Astrocyte (in vitro differentiated cells and primary cell): ENCODE measurements at regions not wholly inside any gene's neighbourhood (a gene's known extent, or its start where the extent isn't known, plus 50 kb on each side); places are given as distances from the start of the nearest gene placed in this dataset.
A peak's percentile ranks its signal among the peaks of the same experiment; 100 is the strongest.

ENCODE experiments used
- DNase-seq: peaks from one replicate; pipeline ENCODE4 v3.0.0-alpha.2; 2010; ENCODE audit warnings: low read depth
- FAIRE-seq: peaks from 2 replicates; lab custom pipeline; 2011; peaks lifted over from hg19 to GRCh38; lab: Jason Lieb, UNC
- H2AFZ ChIP-seq: 2 replicates; pipeline ENCODE4 v1.6.0; 2012; ENCODE audit warnings: low read depth, low read length, inconsistent platforms
- H3K27ac ChIP-seq: 2 replicates; pipeline ENCODE4 v1.5.1; 2011; ENCODE audit warnings: low read depth, low read length, inconsistent platforms
- H3K27me3 ChIP-seq: 2 replicates; pipeline ENCODE4 v1.6.0; 2011; ENCODE audit warnings: low read length, inconsistent platforms; ENCODE audit not compliant: insufficient read depth
- H3K36me3 ChIP-seq: 2 replicates; pipeline ENCODE4 v1.5.1; 2011; ENCODE audit warnings: low read length, inconsistent platforms; ENCODE audit not compliant: insufficient read depth
- H3K4me1 ChIP-seq: 2 replicates; pipeline ENCODE4 v1.5.1; 2011; ENCODE audit warnings: low read length, inconsistent platforms; ENCODE audit not compliant: insufficient read depth
- H3K4me2 ChIP-seq: 2 replicates; pipeline ENCODE4 v1.6.0; 2012; ENCODE audit warnings: low read length, inconsistent platforms
- H3K4me3 ChIP-seq: 2 replicates; pipeline ENCODE4 v1.5.1; 2011; ENCODE audit warnings: low read depth, mild to moderate bottlenecking, low read length, inconsistent platforms; ENCODE audit not compliant: insufficient read depth
- H3K79me2 ChIP-seq: 2 replicates; pipeline ENCODE4 v1.6.0; 2012; ENCODE audit warnings: mild to moderate bottlenecking, low read length, inconsistent platforms; ENCODE audit not compliant: insufficient read depth
- H3K9ac ChIP-seq: 2 replicates; pipeline ENCODE4 v1.6.0; 2012; ENCODE audit warnings: mild to moderate bottlenecking, low read length, inconsistent platforms
- H3K9me3 ChIP-seq: 2 replicates; pipeline ENCODE4 v1.5.1; 2012; ENCODE audit warnings: low read depth, mild to moderate bottlenecking, low read length, inconsistent platforms; ENCODE audit not compliant: insufficient read depth
- H4K20me1 ChIP-seq: 2 replicates; pipeline ENCODE4 v1.6.0; 2012; ENCODE audit warnings: low read length, inconsistent platforms; ENCODE audit not compliant: insufficient read depth
- H3K27ac Mint-ChIP-seq: one replicate; pipeline ENCODE4 v1.8.0; 2021; ENCODE audit warnings: mild to moderate bottlenecking, mixed read lengths; ENCODE audit not compliant: unreplicated experiment
- H3K27me3 Mint-ChIP-seq: one replicate; pipeline ENCODE4 v1.8.0; 2021; ENCODE audit warnings: low read depth, mixed read lengths; ENCODE audit not compliant: unreplicated experiment
- H3K36me3 Mint-ChIP-seq: one replicate; pipeline ENCODE4 v1.8.0; 2021; ENCODE audit warnings: low read depth, mixed read lengths; ENCODE audit not compliant: unreplicated experiment
- H3K4me1 Mint-ChIP-seq: one replicate; pipeline ENCODE4 v1.8.0; 2021; ENCODE audit warnings: low read depth, mixed read lengths; ENCODE audit not compliant: unreplicated experiment
- H3K4me3 Mint-ChIP-seq: one replicate; pipeline ENCODE4 v1.8.0; 2021; ENCODE audit warnings: mild to moderate bottlenecking, moderate library complexity, mixed read lengths; ENCODE audit not compliant: unreplicated experiment
- H3K9me3 Mint-ChIP-seq: one replicate; pipeline ENCODE4 v1.8.0; 2021; ENCODE audit warnings: mild to moderate bottlenecking, mixed read lengths; ENCODE audit not compliant: unreplicated experiment
- EZH2 ChIP-seq: IDR thresholded peaks from 2 replicates; pipeline ENCODE4 v1.6.1; 2012; ENCODE audit warnings: mild to moderate bottlenecking, low read length, inconsistent platforms; ENCODE audit not compliant: insufficient read depth
- TF ChIP-seq, protein P1 (sequence below): IDR thresholded peaks from 2 replicates; pipeline ENCODE4 v1.5.1; 2011; ENCODE audit warnings: low read depth, mild to moderate bottlenecking, inconsistent platforms, low read length, moderate library complexity; ENCODE audit not compliant: insufficient read depth

DNA sequence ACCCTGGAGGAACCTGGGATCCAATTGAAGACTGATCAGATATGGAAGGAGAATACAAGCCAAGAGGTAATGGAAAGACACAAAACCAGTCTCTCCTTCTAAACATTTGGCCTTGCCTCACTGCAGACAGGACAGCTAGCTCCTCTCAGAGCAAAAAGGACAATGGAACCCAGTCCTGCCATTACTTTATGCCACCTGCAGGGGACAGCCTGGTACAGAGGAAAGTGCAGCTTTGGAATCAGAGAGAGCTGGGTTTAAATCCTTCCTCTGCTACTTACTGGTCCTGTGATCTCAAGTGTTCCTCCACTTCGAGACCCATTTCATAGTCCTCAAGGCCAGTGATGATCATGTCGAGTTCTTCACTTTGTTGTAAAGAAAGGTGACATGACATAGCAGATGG, 159.4 kb upstream of the SMAD3 start:
- H2AFZ ChIP-seq: no peak overlapping the region
- peaks cover 7% of the 10 kb centered on the region for H3K4me1 ChIP-seq
- no peaks in the 10 kb centered on the region for H3K36me3 ChIP-seq
- FAIRE-seq (no peak), DNase-seq (no peak)
- H3K9ac ChIP-seq: no peak overlapping the region
- no peak overlapping the region for H3K27ac ChIP-seq
- H3K27me3 ChIP-seq: no peaks in the 10 kb centered on the region
- TF ChIP-seq, protein P1, sequence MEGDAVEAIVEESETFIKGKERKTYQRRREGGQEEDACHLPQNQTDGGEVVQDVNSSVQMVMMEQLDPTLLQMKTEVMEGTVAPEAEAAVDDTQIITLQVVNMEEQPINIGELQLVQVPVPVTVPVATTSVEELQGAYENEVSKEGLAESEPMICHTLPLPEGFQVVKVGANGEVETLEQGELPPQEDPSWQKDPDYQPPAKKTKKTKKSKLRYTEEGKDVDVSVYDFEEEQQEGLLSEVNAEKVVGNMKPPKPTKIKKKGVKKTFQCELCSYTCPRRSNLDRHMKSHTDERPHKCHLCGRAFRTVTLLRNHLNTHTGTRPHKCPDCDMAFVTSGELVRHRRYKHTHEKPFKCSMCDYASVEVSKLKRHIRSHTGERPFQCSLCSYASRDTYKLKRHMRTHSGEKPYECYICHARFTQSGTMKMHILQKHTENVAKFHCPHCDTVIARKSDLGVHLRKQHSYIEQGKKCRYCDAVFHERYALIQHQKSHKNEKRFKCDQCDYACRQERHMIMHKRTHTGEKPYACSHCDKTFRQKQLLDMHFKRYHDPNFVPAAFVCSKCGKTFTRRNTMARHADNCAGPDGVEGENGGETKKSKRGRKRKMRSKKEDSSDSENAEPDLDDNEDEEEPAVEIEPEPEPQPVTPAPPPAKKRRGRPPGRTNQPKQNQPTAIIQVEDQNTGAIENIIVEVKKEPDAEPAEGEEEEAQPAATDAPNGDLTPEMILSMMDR: peak; percentile 10
- TF ChIP-seq EZH2: no peak
- peaks cover under 1% of the 10 kb centered on the region for H3K9me3 Mint-ChIP-seq
- no peak overlapping the region for H3K4me3 ChIP-seq
- H4K20me1 ChIP-seq: no peaks in the 10 kb centered on the region
- H3K36me3 Mint-ChIP-seq: no peaks in the 10 kb centered on the region
- H3K79me2 ChIP-seq: no peaks in the 10 kb centered on the region
- no peaks in the 10 kb centered on the region for H3K27me3 Mint-ChIP-seq
- H3K4me2 ChIP-seq: no peak overlapping the region
- H3K27ac Mint-ChIP-seq: no peak overlapping the region
- peaks cover 12% of the 10 kb centered on the region for H3K4me1 Mint-ChIP-seq
- no peaks in the 10 kb centered on the region for H3K9me3 ChIP-seq
- no peak overlapping the region for H3K4me3 Mint-ChIP-seq

DNA sequence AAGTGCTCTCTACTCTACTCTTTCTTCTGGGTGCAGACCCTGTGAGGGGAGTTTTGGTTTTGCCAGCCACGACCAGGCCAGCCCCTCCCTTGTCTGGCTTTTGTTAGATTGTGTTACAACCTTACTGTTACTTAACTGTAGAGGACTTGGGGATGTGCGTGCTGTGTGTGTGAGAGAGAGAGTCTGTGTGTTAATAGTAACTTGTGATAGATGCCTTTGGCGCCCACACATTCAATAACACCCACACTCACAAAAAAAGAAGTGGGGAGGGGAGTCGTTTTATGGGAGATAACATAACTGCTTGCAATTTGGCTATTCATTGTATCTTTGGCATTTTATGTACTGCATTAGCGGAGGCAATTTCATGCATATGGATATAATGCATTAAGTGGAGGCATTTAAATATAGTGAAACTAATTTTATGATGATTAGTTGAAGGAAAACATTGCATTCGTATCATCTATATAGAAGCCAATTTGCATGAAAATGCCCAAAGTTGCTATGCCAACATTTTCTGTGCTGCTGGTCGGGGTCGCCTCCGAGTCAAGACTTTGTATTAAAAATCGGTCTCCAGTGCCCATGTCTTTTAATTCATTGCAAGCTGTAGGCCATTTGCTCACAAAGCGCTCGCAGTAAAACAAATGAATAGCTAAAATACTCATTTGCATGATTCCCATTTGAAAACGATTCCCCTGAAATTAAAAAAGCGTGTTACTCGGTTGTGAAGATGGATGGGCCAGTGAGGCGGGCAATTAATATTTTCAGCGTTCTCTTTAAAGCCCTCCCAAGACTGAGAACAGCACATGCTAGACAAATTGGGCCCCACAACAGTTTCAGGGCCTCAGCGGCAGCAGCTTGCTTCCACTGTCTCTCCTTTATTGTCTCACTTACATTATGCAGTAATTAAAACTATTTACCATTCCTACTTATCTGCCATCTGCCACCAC, 158.5 kb upstream of the SMAD3 start:
- Histone ChIP-seq H3K79me2 (no peaks in the 10 kb centered on the region), H2AFZ (no peak overlapping the region), H3K27ac (no peak overlapping the region), H3K27me3 (no peaks in the 10 kb centered on the region), H4K20me1 (no peaks in the 10 kb centered on the region), H3K4me3 (no peak overlapping the region), H3K9me3 (no peaks in the 10 kb centered on the region), H3K9ac (no peak overlapping the region), H3K36me3 (no peaks in the 10 kb centered on the region), H3K4me1 (no peaks in the 10 kb centered on the region), H3K4me2 (no peak overlapping the region)
- no peaks in the 10 kb centered on the region for H3K9me3 Mint-ChIP-seq
- peaks cover 3% of the 10 kb centered on the region for H3K27me3 Mint-ChIP-seq
- FAIRE-seq: no peak
- TF ChIP-seq, protein P1: no peak
- TF ChIP-seq EZH2: no peak
- no peaks in the 10 kb centered on the region for H3K36me3 Mint-ChIP-seq
- H3K4me1 Mint-ChIP-seq: peaks cover 4% of the 10 kb centered on the region
- DNase-seq: no peak
- H3K27ac Mint-ChIP-seq: no peak overlapping the region
- no peak overlapping the region for H3K4me3 Mint-ChIP-seq
